SK-N-SH treated with all-trans-retinoic acid at 6 μM for 48 hours (cell line): ENCODE measurements at regions not wholly inside any gene's neighbourhood (a gene's known extent, or its start where the extent isn't known, plus 50 kb on each side); places are given as distances from the start of the nearest gene placed in this dataset.

ENCODE experiments used
- CSRNP3 ChIP-seq: fragments of 250-450 bp; sonication (Bioruptor Pico); IDR thresholded peaks from 2 replicates; pipeline ENCODE4 v1.5.1; 2021; ENCODE audit warnings: mild to moderate bottlenecking, moderate library complexity
- ESRRG ChIP-seq: fragments of 250-450 bp; sonication (Bioruptor Pico); IDR thresholded peaks from 2 replicates; pipeline ENCODE4 v1.6.1; 2021; ENCODE audit warnings: mild to moderate bottlenecking
- ZFP3 ChIP-seq: fragments of 250-450 bp; sonication (Bioruptor Pico); IDR thresholded peaks from 2 replicates; pipeline ENCODE4 v1.5.0; 2020; ENCODE audit warnings: mild to moderate bottlenecking, moderate library complexity
- TF ChIP-seq, protein P1 (sequence below): fragments of 250-450 bp; sonication (Bioruptor Pico); IDR thresholded peaks from 2 replicates; pipeline ENCODE4 v1.8.0; 2021; ENCODE audit warnings: low read depth, mild to moderate bottlenecking, moderate library complexity, borderline replicate concordance

- TF ChIP-seq ESRRG (CRISPR knock-in tag), result no peak
- no peak for TF ChIP-seq ZFP3 (CRISPR knock-in tag)
- no peak for TF ChIP-seq CSRNP3 (CRISPR knock-in tag)
- TF ChIP-seq, protein P1, sequence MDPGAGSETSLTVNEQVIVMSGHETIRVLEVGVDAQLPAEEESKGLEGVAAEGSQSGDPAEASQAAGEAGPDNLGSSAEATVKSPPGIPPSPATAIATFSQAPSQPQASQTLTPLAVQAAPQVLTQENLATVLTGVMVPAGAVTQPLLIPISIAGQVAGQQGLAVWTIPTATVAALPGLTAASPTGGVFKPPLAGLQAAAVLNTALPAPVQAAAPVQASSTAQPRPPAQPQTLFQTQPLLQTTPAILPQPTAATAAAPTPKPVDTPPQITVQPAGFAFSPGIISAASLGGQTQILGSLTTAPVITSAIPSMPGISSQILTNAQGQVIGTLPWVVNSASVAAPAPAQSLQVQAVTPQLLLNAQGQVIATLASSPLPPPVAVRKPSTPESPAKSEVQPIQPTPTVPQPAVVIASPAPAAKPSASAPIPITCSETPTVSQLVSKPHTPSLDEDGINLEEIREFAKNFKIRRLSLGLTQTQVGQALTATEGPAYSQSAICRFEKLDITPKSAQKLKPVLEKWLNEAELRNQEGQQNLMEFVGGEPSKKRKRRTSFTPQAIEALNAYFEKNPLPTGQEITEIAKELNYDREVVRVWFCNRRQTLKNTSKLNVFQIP (CRISPR knock-in tag), result no peak
Observed at GRCh38 chr4:98794565-98795205, 134.2 kb downstream of the EIF4E start.
